HG03045 (cell line): ENCODE measurements at regions not wholly inside any gene's neighbourhood (a gene's known extent, or its start where the extent isn't known, plus 50 kb on each side); places are given as distances from the start of the nearest gene placed in this dataset.

Source experiments
- ATAC-seq: cut with Tn5 transposase; IDR thresholded peaks from one replicate; pipeline ENCODE4 v1.9.1; 2021; ENCODE audit warnings: mild to moderate bottlenecking, moderate library complexity; ENCODE audit not compliant: unreplicated experiment

DNA sequence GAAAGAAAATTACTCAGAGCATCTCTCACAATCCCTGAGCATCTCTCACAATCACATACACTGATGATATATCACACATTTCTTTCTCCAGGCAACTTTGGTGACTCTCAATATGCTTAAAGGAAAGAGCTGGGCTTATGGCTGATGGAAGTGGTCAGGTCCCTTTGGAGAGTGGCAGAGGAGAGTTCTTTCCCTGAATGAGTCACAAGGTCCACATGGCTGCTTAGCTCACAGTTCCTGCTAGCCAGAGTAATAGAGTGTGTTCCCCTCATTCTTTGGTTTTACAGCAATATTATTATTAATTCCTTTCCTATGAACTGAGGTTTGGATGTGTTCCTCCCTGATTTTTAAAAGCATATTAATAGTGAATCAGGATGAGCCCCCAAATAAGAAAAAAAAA, 287.4 kb downstream of the C7orf25 start:
- ATAC-seq = no peak

- no peak for ATAC-seq
These were observed 290.2 kb downstream of the C7orf25 start for GRCh38 chr7:42621543-42622219.

GRCh38 chr7:42618651-42619360, 293.1 kb downstream of the C7orf25 start:
- ATAC-seq = no peak

- no peak for ATAC-seq
These were observed 293.9 kb downstream of the C7orf25 start for GRCh38 chr7:42617806-42618457.

- ATAC-seq = no peak
These were observed 294.7 kb downstream of the C7orf25 start for GRCh38 chr7:42617071-42617765.

DNA sequence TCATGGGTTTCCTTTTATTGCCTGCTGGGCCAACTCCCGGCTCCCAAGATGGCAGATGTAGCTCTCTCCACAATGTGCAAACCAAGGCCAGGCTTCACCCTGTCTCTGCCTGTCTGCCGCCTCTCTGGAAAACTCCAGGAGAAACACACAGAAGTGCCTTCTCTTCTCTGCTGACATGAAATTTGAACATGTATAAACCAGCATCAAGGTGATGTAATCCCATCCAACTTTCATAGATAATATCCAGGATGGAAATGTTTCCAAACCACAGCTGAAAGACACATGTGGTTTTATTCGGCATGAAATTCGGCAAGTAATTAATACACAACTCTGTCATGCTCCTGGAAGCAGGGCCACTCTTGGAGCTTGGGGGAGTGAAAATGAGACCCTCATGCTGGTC, 297.2 kb downstream of the C7orf25 start:
- ATAC-seq = no peak

- no peak for ATAC-seq
These were observed 299.9 kb downstream of the C7orf25 start for GRCh38 chr7:42611961-42612360.

- no peak for ATAC-seq
These were observed 300.5 kb downstream of the C7orf25 start for GRCh38 chr7:42611289-42611928.

GRCh38 chr7:42606193-42606905, 305.5 kb downstream of the C7orf25 start:
- no peak for ATAC-seq

GRCh38 chr7:42605406-42606192, 306.3 kb downstream of the C7orf25 start:
- ATAC-seq = no peak

GRCh38 chr7:42603496-42603895, 308.4 kb downstream of the C7orf25 start:
- ATAC-seq = no peak

- ATAC-seq = no peak
These were observed 314.6 kb downstream of the C7orf25 start for GRCh38 chr7:42597300-42597699.

GRCh38 chr7:42596737-42597136, 315.1 kb downstream of the C7orf25 start:
- no peak for ATAC-seq

DNA sequence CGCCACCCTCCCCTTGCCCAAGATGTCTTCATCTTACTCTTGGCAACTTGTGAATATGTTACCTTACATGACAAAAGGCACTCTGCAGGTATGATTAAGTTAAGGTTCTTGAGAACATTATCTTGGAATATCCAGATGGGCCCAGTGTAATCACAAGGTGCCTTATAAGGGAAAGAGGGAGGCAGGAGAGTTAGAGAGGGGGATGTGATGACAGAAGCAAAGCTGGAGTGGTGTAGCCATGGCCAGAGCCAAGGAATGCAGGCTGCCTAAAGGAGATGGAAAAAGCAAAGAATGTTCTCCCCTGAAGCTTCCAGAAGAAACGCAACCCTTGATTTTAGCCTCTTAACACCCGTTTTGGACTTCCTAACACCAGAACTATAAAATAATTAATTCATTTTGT, 318.0 kb downstream of the C7orf25 start:
- ATAC-seq = no peak

GRCh38 chr7:42590771-42591310, 321.0 kb downstream of the C7orf25 start:
- ATAC-seq = no peak

DNA sequence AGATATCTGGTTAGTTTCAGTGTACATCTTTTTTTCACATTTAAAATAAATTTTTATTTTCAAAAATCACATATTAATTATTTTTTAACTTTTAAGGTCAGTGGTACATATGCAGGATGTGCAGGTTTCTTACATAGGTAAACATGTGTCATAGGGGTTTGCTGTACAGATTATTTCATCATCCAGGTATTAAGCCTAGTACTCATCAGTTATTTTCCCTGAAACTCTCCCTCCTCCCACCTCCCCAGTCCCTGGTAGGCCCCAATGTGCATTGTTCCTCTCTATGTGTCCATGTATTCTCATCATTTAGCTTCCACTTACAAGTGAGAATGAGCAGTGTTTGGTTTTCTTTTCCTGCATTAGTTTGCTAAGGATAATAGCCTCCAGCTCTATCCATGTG, 323.0 kb downstream of the C7orf25 start:
- no peak for ATAC-seq

DNA sequence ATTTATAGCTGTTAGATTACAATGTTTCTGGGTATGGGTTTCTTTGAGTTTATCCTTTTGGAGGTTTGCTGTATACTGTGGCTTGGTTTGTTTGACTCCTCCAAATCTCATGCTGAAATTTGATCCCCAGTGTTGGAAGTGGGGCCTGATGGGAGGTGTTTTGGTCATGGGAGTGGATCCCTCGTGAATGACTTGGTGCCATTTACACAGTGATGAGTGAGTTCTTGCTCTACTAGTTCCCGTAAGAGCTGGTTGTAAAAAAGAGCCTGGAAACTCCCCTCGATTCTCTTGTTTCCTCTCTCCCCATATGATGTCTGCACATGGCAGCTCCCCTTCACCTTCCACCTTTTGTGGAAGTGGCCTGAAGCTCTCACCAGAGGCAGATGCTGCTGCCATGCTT, 324.1 kb downstream of the C7orf25 start:
- ATAC-seq = no peak

DNA sequence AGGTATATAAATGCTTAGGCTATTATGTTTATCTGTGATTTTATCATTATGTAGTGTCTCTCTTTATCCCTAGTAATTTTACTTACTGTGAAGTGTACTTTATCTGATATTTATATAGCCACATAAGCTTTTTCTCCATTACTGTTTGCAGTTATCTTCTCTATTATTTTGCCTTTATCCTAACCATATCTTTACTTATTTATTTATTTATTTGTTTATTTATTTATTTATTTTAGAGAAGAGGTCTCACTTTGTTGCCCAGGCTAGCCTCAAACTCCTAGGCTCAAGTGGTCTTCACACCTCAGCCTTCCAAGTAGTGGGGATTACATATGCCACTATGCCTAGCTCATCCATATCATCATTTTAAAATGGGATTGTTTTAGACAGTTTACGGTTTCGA, 331.8 kb downstream of the C7orf25 start:
- no peak for ATAC-seq

DNA sequence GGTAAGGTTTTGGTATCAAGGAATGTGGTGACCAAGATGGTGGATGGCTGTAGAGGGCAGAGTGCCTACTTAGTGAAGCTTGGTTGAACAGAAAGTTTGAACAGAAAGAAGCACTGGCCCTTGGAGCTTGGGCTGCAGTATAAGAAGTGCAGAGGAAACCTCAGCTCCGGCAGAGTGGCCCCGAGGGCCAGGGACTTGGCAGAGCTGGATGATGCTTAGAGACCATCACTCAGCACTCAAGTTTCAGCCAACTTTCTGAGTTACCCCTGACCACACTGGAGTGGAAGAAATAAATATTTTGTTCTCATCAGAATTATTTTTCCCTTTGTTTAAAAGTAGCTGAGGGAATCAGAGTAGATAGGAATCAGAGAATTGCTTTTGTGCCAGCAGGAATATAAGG, 336.7 kb downstream of the C7orf25 start:
- ATAC-seq = no peak
